IMR-90 (cell line): ENCODE measurements at regions not wholly inside any gene's neighbourhood (a gene's known extent, or its start where the extent isn't known, plus 50 kb on each side); places are given as distances from the start of the nearest gene placed in this dataset.

Experiments used
- ATAC-seq: fragments of 200-7000 bp; cut with Tn5 transposase; 2 replicates; pipeline ENCODE4 v1.9.1; 2020; ENCODE audit warnings: low read depth, mild to moderate bottlenecking, moderate library complexity
- BruUV-seq: library from RNA; stranded (reverse); fragments of 400-500 nt; replicated peaks from 2 replicates; lab custom pipeline; 2021; lab: Mats Ljungman, UMichigan
- CTCF ChIA-PET: fragments of 300-600 bp; formaldehyde crosslinking; extraction: SDS; loops from one replicate; lab custom pipeline; 2021; ENCODE audit warnings: antibody characterized with exemption; lab: Yijun Ruan, JAX
- POLR2A ChIA-PET: fragments of 300-600 bp; sonication (Branson Sonifier 250); formaldehyde crosslinking; loops from one replicate; lab custom pipeline; 2022; ENCODE audit warnings: antibody characterized with exemption; ENCODE audit not compliant: unreplicated experiment; lab: Charles Lee
- DNase-seq: peaks from one replicate; pipeline ENCODE4 v3.0.0; 2013
- H2AFZ ChIP-seq: replicated peaks from 2 replicates; pipeline ENCODE3; 2013; ENCODE audit warnings: low read length, mild to moderate bottlenecking; ENCODE audit not compliant: poor library complexity
- H2AK5ac ChIP-seq: 2 replicates; pipeline ENCODE4 v1.6.1; 2013; ENCODE audit warnings: low read depth, low read length, inconsistent platforms
- H2AK9ac ChIP-seq: replicated peaks from 2 replicates; pipeline ENCODE3; 2013; ENCODE audit warnings: mild to moderate bottlenecking, low read depth, low read length, moderate library complexity; ENCODE audit not compliant: poor library complexity
- H2BK120ac ChIP-seq: 2 replicates; pipeline ENCODE4 v1.6.1; 2013; ENCODE audit warnings: low read depth, low read length, inconsistent platforms
- H2BK15ac ChIP-seq: 3 replicates; pipeline ENCODE4 v1.6.1; 2013; ENCODE audit warnings: low read depth, low read length, inconsistent platforms
- H2BK20ac ChIP-seq: 2 replicates; pipeline ENCODE4 v1.6.1; 2013; ENCODE audit warnings: low read depth, mild to moderate bottlenecking, inconsistent platforms, low read length, moderate library complexity
- H2BK5ac ChIP-seq: 2 replicates; pipeline ENCODE4 v1.6.1; 2013; ENCODE audit warnings: mild to moderate bottlenecking, low read depth, low read length, inconsistent platforms; ENCODE audit not compliant: poor library complexity, severe bottlenecking
- H3K14ac ChIP-seq: replicated peaks from 2 replicates; pipeline ENCODE4 v1.6.1; 2013; ENCODE audit warnings: low read depth, low read length, inconsistent platforms
- H3K18ac ChIP-seq: 2 replicates; pipeline ENCODE4 v1.6.1; 2013; ENCODE audit warnings: low read depth, low read length, control low read depth
- H3K23ac ChIP-seq: 2 replicates; pipeline ENCODE4 v1.6.1; 2013; ENCODE audit warnings: low read depth, low read length, inconsistent platforms
- H3K27ac ChIP-seq: 2 replicates; pipeline ENCODE4 v1.5.1; 2013; ENCODE audit warnings: mild to moderate bottlenecking, control low read depth, low read length; ENCODE audit not compliant: insufficient read depth
- H3K27me3 ChIP-seq: 2 replicates; pipeline ENCODE4 v1.6.1; 2013; ENCODE audit warnings: low read length; ENCODE audit not compliant: control insufficient read depth, insufficient read depth
- H3K36me3 ChIP-seq: 2 replicates; pipeline ENCODE4 v1.6.1; 2013; ENCODE audit warnings: low read length, mixed read lengths; ENCODE audit not compliant: control insufficient read depth, insufficient read depth
- H3K4ac ChIP-seq: 2 replicates; pipeline ENCODE4 v1.6.1; 2013; ENCODE audit warnings: low read depth, low read length, inconsistent platforms
- H3K4me1 ChIP-seq: 2 replicates; pipeline ENCODE4 v1.6.1; 2013; ENCODE audit warnings: low read length, mixed read lengths; ENCODE audit not compliant: control insufficient read depth, insufficient read depth
- H3K4me2 ChIP-seq: 2 replicates; pipeline ENCODE4 v1.6.1; 2013; ENCODE audit warnings: low read depth, mild to moderate bottlenecking, control low read depth, low read length, moderate library complexity
- H3K4me3 ChIP-seq: 2 replicates; pipeline ENCODE4 v1.5.1; 2013; ENCODE audit warnings: low read depth, mild to moderate bottlenecking, control low read depth, low read length, moderate library complexity; ENCODE audit not compliant: insufficient read depth
- H3K56ac ChIP-seq: 2 replicates; pipeline ENCODE4 v1.6.1; 2013; ENCODE audit warnings: low read length, inconsistent platforms; ENCODE audit not compliant: insufficient read depth; ENCODE audit errors: extremely low read depth
- H3K79me1 ChIP-seq, 2 experiments: 2 replicates each; pipeline ENCODE4 v1.6.1; 2013; ENCODE audit warnings: low read length in 2 of 2, inconsistent platforms in 1 of 2, low read depth in 1 of 2
- H3K9ac ChIP-seq: 2 replicates; pipeline ENCODE4 v1.6.1; 2013; ENCODE audit warnings: low read depth, low read length, control low read depth
- H3K9me1 ChIP-seq: 2 replicates; pipeline ENCODE4 v1.6.1; 2013; ENCODE audit warnings: low read length, inconsistent platforms; ENCODE audit not compliant: insufficient read depth
- H3K9me3 ChIP-seq: 2 replicates; pipeline ENCODE4 v1.6.1; 2013; ENCODE audit warnings: low read length; ENCODE audit not compliant: control insufficient read depth, insufficient read depth
- H4K20me1 ChIP-seq: 2 replicates; pipeline ENCODE4 v1.6.1; 2013; ENCODE audit warnings: low read length, inconsistent platforms; ENCODE audit not compliant: insufficient read depth
- H4K5ac ChIP-seq: 2 replicates; pipeline ENCODE4 v1.6.1; 2013; ENCODE audit warnings: mild to moderate bottlenecking, low read depth, low read length, control low read depth
- H4K8ac ChIP-seq, 2 experiments: 2 replicates each; pipeline ENCODE4 v1.6.1; 2013; ENCODE audit warnings: low read depth in 2 of 2, low read length in 2 of 2, control low read depth in 1 of 2, inconsistent platforms in 1 of 2
- H4K91ac ChIP-seq: 2 replicates; pipeline ENCODE4 v1.6.1; 2013; ENCODE audit warnings: low read depth, low read length, inconsistent platforms; ENCODE audit not compliant: insufficient read depth
- BHLHE40 ChIP-seq: fragments of 150-350 bp; IDR thresholded peaks from 2 replicates; pipeline ENCODE4 v1.6.1; 2016; ENCODE audit warnings: mild to moderate bottlenecking, low read depth, low read length
- CEBPB ChIP-seq: IDR thresholded peaks from 2 replicates; pipeline ENCODE4 v1.6.1; 2012; ENCODE audit warnings: low read depth, low read length, improper control_type of control experiment
- CHD1 ChIP-seq: IDR thresholded peaks from 2 replicates; pipeline ENCODE4 v1.6.1; 2012; ENCODE audit warnings: low read depth, low read length, improper control_type of control experiment
- CTCF ChIP-seq: conservative IDR thresholded peaks from 2 replicates; pipeline ENCODE4 v1.5.1; 2012; ENCODE audit warnings: mild to moderate bottlenecking, low read depth, low read length, improper control_type of control experiment
- ELK1 ChIP-seq: fragments of 150-350 bp; IDR thresholded peaks from 2 replicates; pipeline ENCODE4 v1.6.1; 2016; ENCODE audit warnings: low read depth, mild to moderate bottlenecking, low read length, moderate library complexity, borderline replicate concordance
- FOS ChIP-seq: fragments of 150-350 bp; IDR thresholded peaks from 2 replicates; pipeline ENCODE4 v1.6.1; 2016; ENCODE audit warnings: low read depth, low read length
- MAFK ChIP-seq: IDR thresholded peaks from 2 replicates; pipeline ENCODE4 v1.6.1; 2012; ENCODE audit warnings: low read depth, low read length, improper control_type of control experiment
- MAZ ChIP-seq: IDR thresholded peaks from 2 replicates; pipeline ENCODE4 v1.6.1; 2012; ENCODE audit warnings: low read depth, mild to moderate bottlenecking, low read length, improper control_type of control experiment, moderate library complexity, borderline replicate concordance
- MXI1 ChIP-seq: IDR thresholded peaks from 2 replicates; pipeline ENCODE4 v1.6.1; 2012; ENCODE audit warnings: low read depth, mild to moderate bottlenecking, low read length, moderate library complexity, borderline replicate concordance
- NFE2L2 ChIP-seq: fragments of 150-350 bp; IDR thresholded peaks from 2 replicates; pipeline ENCODE4 v1.6.1; 2016; ENCODE audit warnings: low read depth, mild to moderate bottlenecking, low read length
- POLR2A ChIP-seq: IDR thresholded peaks from 2 replicates; pipeline ENCODE4 v1.6.1; 2012; ENCODE audit warnings: mild to moderate bottlenecking, low read depth, low read length
- RAD21 ChIP-seq: IDR thresholded peaks from 2 replicates; pipeline ENCODE4 v1.6.1; 2012; ENCODE audit warnings: low read length, improper control_type of control experiment
- RCOR1 ChIP-seq: IDR thresholded peaks from 2 replicates; pipeline ENCODE4 v1.6.1; 2012; ENCODE audit warnings: mild to moderate bottlenecking, low read length, improper control_type of control experiment; ENCODE audit not compliant: insufficient replicate concordance
- RFX5 ChIP-seq: IDR thresholded peaks from 2 replicates; pipeline ENCODE4 v1.8.0; 2012; ENCODE audit warnings: low read depth, mild to moderate bottlenecking, low read length, moderate library complexity
- SMC3 ChIP-seq: fragments of 150-350 bp; IDR thresholded peaks from 2 replicates; pipeline ENCODE4 v1.6.1; 2016; ENCODE audit warnings: low read depth, mild to moderate bottlenecking, antibody characterized with exemption, low read length, moderate library complexity
- USF2 ChIP-seq: fragments of 150-350 bp; IDR thresholded peaks from 2 replicates; pipeline ENCODE4 v1.6.1; 2017; ENCODE audit warnings: mild to moderate bottlenecking, antibody characterized with exemption, low read length, low read depth
- WGBS, 2 experiments: methylation state at CpG; one replicate each; pipeline versions ENCODE4 v1.1.5 to v1.1.7; 2013; ENCODE audit warnings: missing lambda C conversion rate in 2 of 2; ENCODE audit not compliant: insufficient read length in 1 of 2; ENCODE audit errors: extremely low coverage in 2 of 2; 5-methylcytosine and 5-hydroxymethylcytosine counted together
- dilution Hi-C: fragments of 300-500 bp; cut with HindIII; formaldehyde crosslinking; loops from one replicate; pipeline ENCODE4 v1.14.3; 2018; ENCODE audit warnings: low sequenced_read_pairs; ENCODE audit not compliant: unreplicated experiment
- in situ Hi-C: fragments of 300-500 bp; cut with MboI; formaldehyde crosslinking; loops from 3 replicates; pipeline ENCODE4 v1.14.3; 2019; ENCODE audit warnings: low sequenced_read_pairs, inconsistent platforms, mixed read lengths
- intact Hi-C: fragments of 100-400 bp; cut with micrococcal nuclease; formaldehyde crosslinking; loops from 2 replicates; pipeline ENCODE4 v1.10.0; 2022

- DNase-seq (no peak), ATAC-seq (no peak)
- CTCF ChIA-PET, result no interaction called here
- no peak overlapping the region for H3K4ac ChIP-seq
- H3K4me2 ChIP-seq, result no peak overlapping the region
- no peak overlapping the region for H4K91ac ChIP-seq
- H4K20me1 ChIP-seq, result no peaks in the 10 kb centered on the region
- no peaks in the 10 kb centered on the region; the same call in 1 of the 2 replicates for H3K27me3 ChIP-seq
- no TSS peak for BruUV-seq
- H2BK5ac ChIP-seq, result no peak overlapping the region
- no peak overlapping the region for H2BK15ac ChIP-seq
- H3K56ac ChIP-seq, result no peak overlapping the region
- no peak overlapping the region for H2AFZ ChIP-seq
- no peaks in the 10 kb centered on the region for H3K4me1 ChIP-seq
- H4K5ac ChIP-seq, result no peak overlapping the region
- in situ Hi-C loops (no loop called here), intact Hi-C loops (no loop called here), dilution Hi-C loops (no loop called here)
- no CpG with 5 or more reads among the region's 8 CpGs for WGBS, 2 experiments
- H3K4me3 ChIP-seq, result no peak overlapping the region
- H3K9me1 ChIP-seq, result no peaks in the 10 kb centered on the region
- no peak overlapping the region for H2AK5ac ChIP-seq
- no peaks in the 10 kb centered on the region for H3K9me3 ChIP-seq
- POLR2A ChIA-PET, result no interaction called here
- H2BK20ac ChIP-seq, result no peak overlapping the region
- H3K23ac ChIP-seq, result no peak overlapping the region
- H3K36me3 ChIP-seq, result no peaks in the 10 kb centered on the region
- H3K14ac ChIP-seq, result no peak overlapping the region
- H3K27ac ChIP-seq, result no peak overlapping the region
- no peaks in the 10 kb centered on the region for H3K79me1 ChIP-seq
- TF ChIP-seq CEBPB (no peak), CHD1 (no peak), RAD21 (no peak), ELK1 (no peak), MAZ (no peak), RCOR1 (no peak), SMC3 (no peak), MXI1 (no peak), POLR2A (no peak), MAFK (no peak), CTCF (no peak), BHLHE40 (no peak), USF2 (no peak), RFX5 (no peak), NFE2L2 (no peak), FOS (no peak)
- no peak overlapping the region for H3K9ac ChIP-seq
- no peak overlapping the region for H2BK120ac ChIP-seq
- H3K18ac ChIP-seq, result no peak overlapping the region
- no peak overlapping the region for H2AK9ac ChIP-seq
- H4K8ac ChIP-seq, result no peak overlapping the region
These were observed 169.7 kb upstream of the CD180 start for GRCh38 chr5:67366276-67366675.
